ENCODE measurements at regions not wholly inside any gene's neighbourhood (a gene's known extent, or its start where the extent isn't known, plus 50 kb on each side); places are given as distances from the start of the nearest gene placed in this dataset.

GRCh38 chr16:35686595-35686994 lies 2227.2 kb downstream of the TP53TG3F start:
- no peak for TF ChIP-seq CTCF (IDR thresholded peaks at IDR 0.05; ENCODE audit: insufficient read depth, low read depth, low read length)
- no peak for TF ChIP-seq EZH2 (IDR thresholded peaks at IDR 0.05; ENCODE audit: insufficient read depth, low read length)

All from astrocyte (in vitro differentiated cells and primary cell).